NCI-H2196 (cell line): ENCODE measurements at regions not wholly inside any gene's neighbourhood (a gene's known extent, or its start where the extent isn't known, plus 50 kb on each side); places are given as distances from the start of the nearest gene placed in this dataset.
"Not testable (repeated sequence)": the region's sequence is repeated elsewhere in the genome, so short reads cannot be mapped to it uniquely, and the experiment has no call there.

ENCODE experiments used
- DNase-seq: peaks from one replicate; lab custom pipeline; 2025; ENCODE audit not compliant: unreplicated experiment; lab: John Stamatoyannopoulos, UW

DNA sequence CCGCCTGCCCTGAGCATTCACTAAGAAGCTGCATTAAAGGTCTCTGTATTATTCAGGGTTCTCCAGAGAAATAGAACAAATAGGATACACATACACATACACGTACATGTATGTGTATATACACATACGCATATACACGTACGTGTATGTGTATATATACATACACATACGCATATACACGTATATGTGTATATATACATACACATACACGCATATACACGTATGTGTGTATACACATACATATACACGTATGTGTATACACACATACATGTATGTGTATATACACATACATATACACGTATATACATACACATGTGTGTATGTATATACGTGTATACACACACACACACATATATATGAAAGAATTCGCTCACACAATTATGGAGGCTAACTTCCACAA lies 108.9 kb upstream of the BARHL2 start:
- DNase-seq, result no peak

- no peak for DNase-seq
Measured at GRCh38 chr1:90824551-90824950, 107.4 kb upstream of the BARHL2 start.

GRCh38 chr1:90823686-90824085 lies 106.6 kb upstream of the BARHL2 start:
- DNase-seq, result no peak

DNA sequence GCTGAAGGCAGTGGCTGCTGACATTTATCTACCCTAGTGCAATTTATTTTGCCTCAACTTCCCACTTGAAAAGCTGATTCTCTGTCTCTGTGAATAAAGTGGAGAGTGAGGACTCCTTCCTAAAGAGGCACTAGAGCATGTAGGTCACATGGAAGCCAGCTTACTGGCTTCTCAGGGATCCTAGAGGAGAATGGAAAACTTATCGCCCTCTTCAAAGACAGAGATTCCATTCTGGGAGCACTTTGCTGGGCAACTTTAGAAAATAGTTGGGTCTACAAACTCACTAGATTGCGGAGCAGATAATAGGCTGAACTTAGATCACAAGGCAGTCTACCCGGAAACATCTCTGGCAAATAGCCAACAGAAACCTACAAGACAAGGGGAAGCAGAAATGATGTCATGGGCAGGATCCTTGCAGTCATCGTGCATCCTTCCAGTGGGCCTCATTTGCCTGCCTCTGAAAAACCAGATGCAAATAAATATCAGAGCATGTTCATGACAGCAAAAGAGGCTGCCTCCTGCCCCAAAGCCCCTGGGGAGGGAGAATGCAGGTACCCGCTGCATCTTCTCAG lies 104.8 kb upstream of the BARHL2 start:
- DNase-seq, result no peak

DNA sequence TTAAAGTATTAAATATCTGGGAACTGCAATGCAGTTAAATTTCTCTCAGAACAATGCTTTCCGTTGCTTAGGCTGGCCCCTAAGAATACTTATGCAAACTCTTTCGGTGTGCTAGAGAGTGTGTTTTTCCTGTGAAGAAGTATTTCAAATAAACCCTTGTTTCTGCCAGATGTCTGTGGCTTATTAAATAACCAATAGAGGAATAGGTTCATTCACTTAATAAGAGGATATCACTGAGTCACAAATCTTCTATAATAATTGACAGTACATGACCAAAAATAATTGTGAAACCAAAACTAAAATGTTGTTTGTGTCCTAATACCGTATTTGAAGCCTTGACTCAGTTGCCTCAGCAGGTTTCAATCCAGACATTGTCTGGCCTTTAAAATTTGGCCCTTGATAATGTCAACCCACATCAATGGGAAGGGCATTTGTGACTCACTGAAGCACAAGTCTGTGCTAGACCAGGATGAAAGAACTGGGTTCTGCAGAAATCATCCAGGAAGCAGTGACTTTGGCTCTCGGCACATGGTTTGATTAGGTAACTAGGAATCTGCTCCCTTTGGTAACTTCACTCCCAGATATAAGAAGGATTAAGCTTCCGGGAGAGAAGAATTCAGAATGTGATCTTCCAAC lies 104.2 kb upstream of the BARHL2 start:
- no peak for DNase-seq

- no peak for DNase-seq
Measured at GRCh38 chr1:90820745-90821144, 103.6 kb upstream of the BARHL2 start.

DNA sequence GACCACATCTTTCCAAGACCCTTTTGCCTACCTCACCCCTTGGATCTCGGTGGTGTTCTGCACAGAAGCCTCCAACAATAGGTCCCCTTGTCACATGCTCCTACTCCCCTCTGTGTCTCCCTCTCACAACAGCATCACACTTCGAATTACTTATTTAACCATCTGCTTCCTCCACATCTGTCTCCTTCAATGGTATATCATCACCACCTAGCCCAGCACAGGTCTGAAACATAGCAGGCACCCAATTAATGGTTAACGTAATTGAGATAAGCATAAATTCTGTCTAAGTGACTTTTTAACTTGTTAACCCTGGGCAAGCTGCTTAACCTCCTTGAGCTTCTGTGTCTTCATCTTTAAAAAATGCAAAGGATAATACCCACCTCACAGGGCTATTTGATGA lies 100.3 kb upstream of the BARHL2 start:
- DNase-seq, result no peak

DNA sequence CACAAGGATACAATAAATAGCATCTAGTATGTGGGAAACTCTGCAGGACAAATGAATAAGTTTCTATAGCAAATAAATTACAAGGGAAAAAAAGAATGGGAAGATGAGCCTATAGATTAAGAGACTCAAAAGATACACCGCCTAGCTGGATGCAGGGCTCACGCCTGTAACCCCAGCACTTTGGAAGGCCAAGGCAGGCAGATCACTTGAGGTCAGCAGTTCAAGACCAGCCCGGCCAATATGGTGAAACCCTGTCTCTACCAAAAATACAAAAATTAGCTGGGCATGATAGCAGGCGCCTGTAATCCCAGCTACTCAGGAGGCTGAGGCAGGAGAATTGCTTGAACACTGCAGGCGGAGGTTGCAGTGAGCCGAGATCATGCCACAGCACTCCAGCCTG lies 95.1 kb upstream of the BARHL2 start:
- not testable (repeated sequence) for DNase-seq

- not testable (repeated sequence) for DNase-seq
Measured at GRCh38 chr1:90811444-90811950, 94.4 kb upstream of the BARHL2 start.

DNA sequence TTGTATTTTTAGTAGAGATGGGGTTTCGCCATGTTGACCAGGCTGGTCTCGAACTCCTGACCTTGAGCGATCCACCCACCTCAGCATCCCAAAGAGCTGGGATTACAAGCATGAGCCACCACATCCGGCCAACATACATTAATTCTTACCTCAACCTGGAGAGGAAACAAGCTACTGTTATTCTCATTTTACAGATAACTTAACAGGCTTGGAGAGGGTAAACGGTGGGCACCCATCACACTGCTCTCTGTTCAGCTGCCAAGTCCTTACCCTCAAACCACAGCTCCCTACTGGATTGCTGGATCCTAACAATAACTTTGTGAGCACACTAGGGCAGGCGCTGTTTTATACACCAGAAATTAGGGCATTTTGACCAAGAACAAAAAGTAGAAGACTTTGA lies 93.6 kb upstream of the BARHL2 start:
- DNase-seq, result no peak

GRCh38 chr1:90809996-90810395 lies 92.9 kb upstream of the BARHL2 start:
- no peak for DNase-seq

- no peak for DNase-seq
Measured at GRCh38 chr1:90809093-90809492, 92.0 kb upstream of the BARHL2 start.

- DNase-seq, result no peak
Measured at GRCh38 chr1:90807329-90807728, 90.2 kb upstream of the BARHL2 start.

DNA sequence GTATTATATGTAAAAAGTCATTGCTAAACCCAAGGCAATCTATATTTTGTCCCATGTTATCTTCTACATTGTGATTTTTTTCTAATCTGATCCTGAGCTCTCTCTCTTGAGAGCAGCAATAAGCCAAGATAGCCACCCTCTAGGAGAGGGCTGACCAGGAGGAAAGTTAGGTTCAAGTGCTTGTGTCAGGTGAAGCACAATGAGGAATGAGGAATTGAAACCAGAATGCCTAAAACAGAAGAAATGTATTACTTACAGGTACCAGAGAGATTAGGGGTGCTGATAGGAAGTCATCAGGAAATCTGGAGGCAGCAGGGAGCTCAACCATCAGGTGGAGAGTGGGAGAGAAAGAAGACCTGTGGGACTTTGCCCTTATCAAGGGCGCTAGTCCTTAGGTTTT lies 85.5 kb upstream of the BARHL2 start:
- no peak for DNase-seq

GRCh38 chr1:90800012-90800717 lies 83.1 kb upstream of the BARHL2 start:
- no peak for DNase-seq

DNA sequence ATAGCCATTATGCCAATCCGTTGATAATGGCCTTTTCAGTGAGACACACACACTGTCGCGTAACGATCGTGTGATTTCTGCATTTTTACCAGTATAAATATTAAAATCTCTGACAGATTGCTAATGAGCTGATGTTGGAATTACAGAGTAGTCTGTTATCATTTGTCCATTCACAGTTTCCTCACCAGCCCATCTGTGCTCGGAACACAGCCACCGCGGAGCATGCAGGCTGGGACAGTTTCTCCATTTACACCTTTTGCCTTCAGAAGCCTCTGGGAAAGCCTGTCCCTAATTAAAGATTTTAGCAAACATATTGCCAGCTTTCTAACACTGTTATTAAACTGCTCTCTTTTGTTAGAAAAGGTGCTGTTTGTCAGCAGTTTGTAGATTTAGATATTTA lies 82.2 kb upstream of the BARHL2 start:
- DNase-seq, result no peak

GRCh38 chr1:90798883-90799282 lies 81.8 kb upstream of the BARHL2 start:
- DNase-seq, result no peak

DNA sequence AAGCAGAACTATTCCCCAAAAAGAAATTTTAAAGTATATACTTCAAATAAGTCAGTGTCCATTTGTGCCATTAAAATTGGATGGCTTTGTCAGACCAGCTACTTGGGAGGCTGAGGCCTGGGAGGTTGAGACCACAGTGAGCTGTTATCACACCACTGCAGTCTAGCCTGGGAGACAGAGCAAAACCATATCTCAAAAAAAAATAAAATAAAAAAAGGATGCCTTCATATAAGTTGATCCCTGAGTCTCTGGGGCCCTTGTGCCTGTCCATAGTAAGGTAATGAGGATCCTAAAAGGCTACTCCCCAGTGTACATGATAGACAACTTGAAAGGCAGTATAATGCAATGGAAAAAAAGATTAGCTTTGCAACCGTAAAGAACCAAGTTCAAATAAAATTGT lies 81.2 kb upstream of the BARHL2 start:
- DNase-seq, result no peak

GRCh38 chr1:90795431-90795830 lies 78.3 kb upstream of the BARHL2 start:
- no peak for DNase-seq

DNA sequence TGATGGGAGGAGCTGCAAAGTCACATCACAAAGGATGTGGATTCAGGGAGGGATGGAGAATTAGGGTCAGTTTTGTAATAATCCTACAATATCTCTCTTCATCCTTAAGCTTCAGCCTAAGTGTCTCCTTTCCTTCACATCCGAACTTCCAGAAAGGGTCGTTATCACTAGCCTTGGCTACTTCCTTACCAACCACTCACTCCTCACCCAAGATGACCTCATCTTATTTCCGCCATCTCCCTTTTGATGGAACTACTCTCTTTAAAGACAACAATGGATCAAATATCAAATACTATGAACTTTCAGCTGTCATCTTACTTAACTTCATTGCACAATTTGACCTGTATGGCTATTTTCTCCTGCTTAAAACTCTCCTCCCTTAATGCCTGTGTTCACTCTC lies 69.6 kb upstream of the BARHL2 start:
- DNase-seq, result no peak

DNA sequence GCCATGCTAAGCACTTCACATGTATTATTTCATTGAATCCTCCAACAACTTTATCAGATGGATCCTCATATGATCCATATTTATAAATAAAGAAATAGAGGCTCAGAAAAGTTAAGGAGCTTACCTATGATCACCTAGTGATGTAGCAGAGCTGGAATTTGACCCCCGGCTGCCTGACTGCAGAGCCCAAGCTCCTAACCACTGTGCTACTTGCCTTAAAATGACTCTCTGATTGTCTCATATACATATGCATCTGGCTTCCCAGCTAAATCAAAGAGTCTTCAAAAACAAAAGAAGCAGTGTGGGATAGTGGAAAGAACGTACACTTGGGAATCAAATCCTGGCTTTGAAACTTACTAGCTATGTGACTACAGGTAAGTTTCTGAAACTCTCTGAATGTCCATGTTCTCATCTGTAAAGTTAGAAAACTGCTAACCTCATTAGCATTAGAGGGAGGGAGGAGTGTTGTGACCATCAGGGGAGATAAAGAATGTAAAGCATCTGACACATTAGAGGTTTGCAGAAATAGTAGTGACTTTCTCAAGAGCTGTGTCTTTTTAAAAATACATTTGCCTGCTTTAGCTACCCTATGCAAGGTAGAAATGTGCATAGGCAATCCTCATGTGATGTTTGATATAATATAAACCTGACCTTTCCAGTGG lies 67.2 kb upstream of the BARHL2 start:
- DNase-seq, result no peak

GRCh38 chr1:90783181-90783580 lies 66.1 kb upstream of the BARHL2 start:
- no peak for DNase-seq
